WTC11 (cell line): ENCODE measurements at regions not wholly inside any gene's neighbourhood (a gene's known extent, or its start where the extent isn't known, plus 50 kb on each side); places are given as distances from the start of the nearest gene placed in this dataset.
"Not testable (repeated sequence)": the region's sequence is repeated elsewhere in the genome, so short reads cannot be mapped to it uniquely, and the experiment has no call there.

Experiments
- ATAC-seq: fragments of 200-7000 bp; cut with Tn5 transposase; 2 replicates; pipeline ENCODE4 v1.10.0; 2021; ENCODE audit warnings: mild to moderate bottlenecking, moderate library complexity
- CTCF ChIA-PET: fragments of 300-600 bp; sonication (Branson Sonifier 250); formaldehyde crosslinking; loops from one replicate; lab custom pipeline; 2021; ENCODE audit warnings: antibody characterized with exemption; lab: Charles Lee
- POLR2A ChIA-PET: fragments of 350-600 bp; sonication (Branson Sonifier 250); formaldehyde crosslinking; loops from one replicate; lab custom pipeline; 2021; ENCODE audit warnings: antibody characterized with exemption; lab: Charles Lee
- DNase-seq: peaks from one replicate; pipeline ENCODE4 v3.0.0; 2021; ENCODE audit warnings: low spot score
- H3K27ac Mint-ChIP-seq: 2 replicates; pipeline ENCODE4 v1.8.0; 2021; ENCODE audit warnings: mixed read lengths
- H3K27me3 Mint-ChIP-seq: 2 replicates; pipeline ENCODE4 v1.8.0; 2021; ENCODE audit warnings: low read depth, mild to moderate bottlenecking, moderate library complexity, mixed read lengths
- H3K36me3 Mint-ChIP-seq: 2 replicates; pipeline ENCODE4 v1.8.0; 2021; ENCODE audit warnings: mixed read lengths
- H3K4me1 Mint-ChIP-seq: 2 replicates; pipeline ENCODE4 v1.8.0; 2022; ENCODE audit warnings: mixed read lengths
- H3K4me3 Mint-ChIP-seq: 2 replicates; pipeline ENCODE4 v1.8.0; 2021; ENCODE audit warnings: mild to moderate bottlenecking, moderate library complexity, mixed read lengths
- H3K9me3 Mint-ChIP-seq: 2 replicates; pipeline ENCODE4 v1.8.0; 2021; ENCODE audit warnings: mixed read lengths
- AFF4 ChIP-seq: sonication (generic); formaldehyde crosslinking; IDR thresholded peaks from 2 replicates; pipeline ENCODE4 v1.8.1; 2023; ENCODE audit warnings: mild to moderate bottlenecking, missing genetic modification reagents, borderline replicate concordance
- ATF2 ChIP-seq: sonication (generic); formaldehyde crosslinking; IDR thresholded peaks from 2 replicates; pipeline ENCODE4 v1.8.1; 2022; ENCODE audit warnings: low read depth, missing genetic modification reagents, borderline replicate concordance
- CREB1 ChIP-seq: sonication (generic); formaldehyde crosslinking; IDR thresholded peaks from 2 replicates; pipeline ENCODE4 v1.8.0; 2023; ENCODE audit warnings: mild to moderate bottlenecking, missing genetic modification reagents
- GTF2I ChIP-seq: fragments of 250-450 bp; sonication (Bioruptor Pico); conservative IDR thresholded peaks from 2 replicates; pipeline ENCODE4 v1.4.0; 2021; ENCODE audit warnings: mild to moderate bottlenecking
- HMGXB4 ChIP-seq: sonication (generic); formaldehyde crosslinking; IDR thresholded peaks from 2 replicates; pipeline ENCODE4 v1.8.1; 2023; ENCODE audit warnings: mild to moderate bottlenecking, moderate library complexity, missing genetic modification reagents
- NFE2L1 ChIP-seq: sonication (generic); formaldehyde crosslinking; IDR thresholded peaks from 2 replicates; pipeline ENCODE4 v1.8.1; 2023; ENCODE audit warnings: missing genetic modification reagents
- NR3C1 ChIP-seq: sonication (generic); formaldehyde crosslinking; conservative IDR thresholded peaks from 2 replicates; pipeline ENCODE4 v1.8.1; 2023; ENCODE audit warnings: low read depth, mild to moderate bottlenecking, missing genetic modification reagents
- TP53 ChIP-seq: sonication (generic); formaldehyde crosslinking; IDR thresholded peaks from 2 replicates; pipeline ENCODE4 v1.8.1; 2023; ENCODE audit warnings: mild to moderate bottlenecking, missing genetic modification reagents
- ZNF232 ChIP-seq: sonication (generic); formaldehyde crosslinking; IDR thresholded peaks from 2 replicates; pipeline ENCODE4 v1.8.0; 2022; ENCODE audit warnings: mild to moderate bottlenecking, missing genetic modification reagents
- ZNF281 ChIP-seq: sonication (generic); formaldehyde crosslinking; IDR thresholded peaks from 2 replicates; pipeline ENCODE4 v1.8.0; 2023; ENCODE audit warnings: mild to moderate bottlenecking, missing genetic modification reagents
- ZNF317 ChIP-seq: sonication (generic); formaldehyde crosslinking; IDR thresholded peaks from 2 replicates; pipeline ENCODE4 v1.8.1; 2023; ENCODE audit warnings: low read depth, mild to moderate bottlenecking, moderate library complexity, missing genetic modification reagents, borderline replicate concordance
- ZNF416 ChIP-seq: fragments of 250-450 bp; sonication (Bioruptor Pico); IDR thresholded peaks from 2 replicates; pipeline ENCODE4 v1.9.0; 2021; ENCODE audit warnings: mild to moderate bottlenecking, inconsistent platforms
- ZNF423 ChIP-seq: fragments of 250-450 bp; sonication (Bioruptor Pico); IDR thresholded peaks from 2 replicates; pipeline ENCODE4 v2.1.2; 2022; ENCODE audit warnings: mild to moderate bottlenecking, moderate library complexity
- ZNF532 ChIP-seq: fragments of 250-450 bp; sonication (Bioruptor Pico); IDR thresholded peaks from 2 replicates; pipeline ENCODE4 v1.9.0; 2021; ENCODE audit warnings: mild to moderate bottlenecking, borderline replicate concordance

GRCh38 chr4:132445386-132445785 is 703.7 kb upstream of the PCDH10 start (continued):
- TF ChIP-seq ZNF317 (CRISPR knock-in tag): no peak
- TF ChIP-seq TP53: no peak

- H3K27me3 Mint-ChIP-seq, POLR2A ChIA-PET, DNase-seq, ATAC-seq, H3K4me1 Mint-ChIP-seq, H3K27ac Mint-ChIP-seq, H3K4me3 Mint-ChIP-seq, CTCF ChIA-PET: not testable (repeated sequence)
- Mint-ChIP-seq H3K36me3 (peaks cover 29% of the 10 kb centered on the region), H3K9me3 (peaks cover 32% of the 10 kb centered on the region)
Observed at GRCh38 chr4:132457987-132458386, 691.1 kb upstream of the PCDH10 start.

- Mint-ChIP-seq H3K9me3 (peaks cover 14% of the 10 kb centered on the region), H3K4me1 (peaks cover 9% of the 10 kb centered on the region), H3K27me3 (no peaks in the 10 kb centered on the region), H3K27ac (no peak overlapping the region), H3K4me3 (no peak overlapping the region), H3K36me3 (peaks cover 14% of the 10 kb centered on the region)
- TF ChIP-seq ZNF232 (no peak), HMGXB4 (CRISPR knock-in tag) (no peak), CREB1 (CRISPR knock-in tag) (no peak), ZNF281 (no peak), ATF2 (CRISPR knock-in tag) (no peak), ZNF416 (CRISPR knock-in tag) (no peak), ZNF423 (CRISPR knock-in tag) (no peak), NFE2L1 (CRISPR knock-in tag) (no peak), ZNF532 (CRISPR knock-in tag) (no peak), AFF4 (CRISPR knock-in tag) (no peak), NR3C1 (CRISPR knock-in tag) (no peak), GTF2I (CRISPR knock-in tag) (no peak)
- ATAC-seq (no peak), DNase-seq (no peak)
- ChIA-PET POLR2A (interaction anchor here (0.6 kb wide), 1 partner anchor 16 kb away, joined by 3 read pairs; no protein-coding TSS in a partner anchor), CTCF (no interaction called here)
Observed at GRCh38 chr4:132479543-132479942, 669.6 kb upstream of the PCDH10 start.
